RKO (cell line): ENCODE measurements at regions not wholly inside any gene's neighbourhood (a gene's known extent, or its start where the extent isn't known, plus 50 kb on each side); places are given as distances from the start of the nearest gene placed in this dataset.

Source experiments
- DNase-seq: peaks from one replicate; pipeline ENCODE4 v3.0.0-alpha.2; 2016; ENCODE audit warnings: low spot score

GRCh38 chr4:22020129-22020528 lies 71.6 kb upstream of the KCNIP4 start:
- no peak for DNase-seq

GRCh38 chr4:22019676-22020075 lies 71.1 kb upstream of the KCNIP4 start:
- DNase-seq: no peak

- no peak for DNase-seq
Observed at GRCh38 chr4:22014222-22014741, 65.7 kb upstream of the KCNIP4 start.

- peak; percentile 2 for DNase-seq
Observed at GRCh38 chr4:22003878-22004277, 55.3 kb upstream of the KCNIP4 start.
